NCI-H226 (cell line): ENCODE measurements at regions not wholly inside any gene's neighbourhood (a gene's known extent, or its start where the extent isn't known, plus 50 kb on each side); places are given as distances from the start of the nearest gene placed in this dataset.
"Not testable (repeated sequence)": the region's sequence is repeated elsewhere in the genome, so short reads cannot be mapped to it uniquely, and the experiment has no call there.

Experiments used
- DNase-seq: peaks from one replicate; pipeline ENCODE4 v3.0.0-alpha.2; 2015

DNA sequence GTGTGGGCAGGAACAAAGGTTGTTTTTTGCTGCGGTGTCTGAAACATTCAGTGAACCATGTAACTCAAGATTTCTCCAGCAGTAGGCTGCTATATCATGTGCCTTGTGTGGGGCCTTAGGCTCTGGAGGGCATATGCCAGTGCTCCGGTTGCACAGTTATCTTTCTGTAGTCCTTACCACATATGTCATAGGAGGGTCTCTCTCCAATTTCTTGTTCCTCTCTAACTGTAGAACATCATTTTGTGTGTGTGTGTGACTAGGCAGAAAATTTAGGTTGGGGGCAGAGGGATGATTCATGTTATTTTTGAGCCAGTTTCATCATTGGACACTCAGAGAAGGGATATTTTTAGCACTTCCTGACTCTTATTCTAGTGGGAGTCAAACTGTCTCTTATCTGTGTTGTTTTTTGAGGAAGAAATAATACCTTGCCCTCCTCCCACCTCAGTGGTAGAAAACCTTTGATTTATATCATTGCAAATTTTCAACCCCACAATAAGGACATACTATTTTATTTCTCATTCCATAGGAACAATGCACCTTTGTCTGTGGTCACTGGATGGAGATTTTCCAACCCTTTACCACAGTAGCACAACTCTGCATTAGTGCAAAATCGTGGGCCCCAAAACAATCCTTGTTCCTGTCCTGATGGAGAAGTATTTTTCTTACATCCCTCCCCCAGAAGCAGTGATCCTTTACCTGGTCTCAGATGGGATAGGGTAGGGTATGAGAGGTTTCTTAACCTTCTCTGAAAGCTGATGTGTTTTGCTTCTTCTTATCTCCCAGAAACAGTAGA lies 113.9 kb downstream of the CCDC74A start:
- DNase-seq, result no peak

DNA sequence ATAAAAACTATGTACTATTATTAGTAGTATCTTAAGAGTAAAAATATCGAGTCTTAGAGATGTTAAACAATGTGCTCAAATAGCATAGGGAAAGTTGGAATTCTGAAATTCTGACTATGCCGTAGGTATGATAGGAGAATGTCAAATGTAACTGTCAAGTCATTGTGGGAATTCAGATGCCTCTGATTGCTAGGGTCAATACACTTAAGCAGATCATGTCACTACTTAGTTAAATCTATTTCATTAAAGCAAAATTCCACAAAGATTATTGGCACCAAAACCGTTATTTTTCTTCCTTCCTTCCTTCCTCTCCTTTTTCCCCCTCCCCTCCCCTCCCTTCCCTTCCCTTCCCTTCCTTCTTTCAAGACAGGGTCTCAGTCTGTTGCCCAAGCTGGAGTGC lies 115.5 kb downstream of the CCDC74A start:
- not testable (repeated sequence) for DNase-seq

DNA sequence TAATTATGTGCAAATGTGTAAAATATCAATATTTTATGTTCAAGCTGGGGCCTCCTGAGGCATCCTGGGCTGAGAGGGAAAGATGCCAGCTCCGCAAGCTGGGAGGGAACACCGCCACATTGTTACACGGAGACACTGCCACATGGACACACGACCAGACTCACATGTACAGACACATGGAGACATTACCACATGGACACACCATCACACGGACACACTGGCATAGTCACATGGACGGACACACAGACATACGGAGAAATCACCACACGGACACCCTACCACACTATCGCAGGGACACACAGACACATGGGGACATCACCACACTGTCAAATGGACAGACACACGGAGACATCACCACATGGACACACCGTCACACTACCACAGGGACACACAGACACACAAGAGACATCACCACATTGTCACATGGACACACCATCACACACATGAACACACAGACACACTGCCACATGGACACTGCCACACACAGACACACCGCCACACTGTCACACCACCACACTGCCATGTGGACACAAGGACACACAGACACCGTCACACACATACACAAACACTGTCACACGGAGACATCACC lies 117.6 kb downstream of the CCDC74A start:
- DNase-seq, result no peak

DNA sequence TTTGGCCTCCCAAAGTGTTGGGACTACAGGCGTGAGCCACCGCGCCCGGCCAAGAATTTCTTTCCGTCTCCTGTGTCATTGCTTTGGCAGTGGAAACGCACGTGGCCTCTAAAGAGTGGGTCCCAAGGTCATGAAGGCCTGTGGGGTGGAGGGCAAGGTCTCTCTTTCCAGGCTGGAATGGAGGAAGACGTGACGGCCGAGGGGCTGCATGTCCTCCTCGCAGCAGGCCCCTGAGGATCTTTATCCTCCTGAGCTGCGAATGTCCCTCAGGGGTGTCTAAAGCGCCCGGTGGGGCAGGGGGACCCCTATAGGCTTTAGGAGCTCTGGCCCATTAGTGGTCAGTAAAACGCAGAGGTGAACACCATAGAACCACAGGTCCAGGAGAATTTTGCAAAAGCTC lies 118.5 kb downstream of the CCDC74A start:
- DNase-seq, result not testable (repeated sequence)

DNA sequence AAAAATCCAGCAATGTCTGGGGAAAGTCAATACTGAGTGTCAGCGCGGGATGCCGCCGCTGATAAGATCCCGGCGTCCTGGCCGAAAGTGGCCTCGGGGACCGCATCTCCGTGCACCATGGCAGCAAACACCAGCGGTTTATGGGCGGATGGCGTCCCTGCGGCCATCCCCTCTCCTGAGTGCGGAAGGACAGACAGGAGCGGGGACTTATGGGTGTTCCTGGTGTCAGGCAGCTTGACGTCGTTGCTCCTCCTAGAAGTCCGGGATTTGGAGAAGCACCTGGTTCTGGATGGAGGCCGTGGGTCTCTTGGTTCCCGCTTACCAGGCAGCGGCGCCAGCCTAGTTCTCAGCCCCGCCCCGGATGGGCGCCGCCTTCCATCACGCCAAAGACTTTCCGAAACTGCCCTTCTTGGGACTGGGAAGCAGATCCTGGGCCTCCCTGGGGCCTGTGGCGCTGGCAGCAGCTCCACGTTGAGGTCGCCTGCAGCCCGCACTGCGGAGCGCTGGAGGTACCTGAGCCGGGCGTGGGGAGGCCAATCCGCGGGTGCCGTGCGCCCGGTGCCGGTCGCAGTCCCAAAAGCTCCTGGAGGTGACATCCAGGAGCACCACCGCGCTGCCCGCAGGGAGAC lies 119.1 kb downstream of the CCDC74A start:
- no peak for DNase-seq

DNA sequence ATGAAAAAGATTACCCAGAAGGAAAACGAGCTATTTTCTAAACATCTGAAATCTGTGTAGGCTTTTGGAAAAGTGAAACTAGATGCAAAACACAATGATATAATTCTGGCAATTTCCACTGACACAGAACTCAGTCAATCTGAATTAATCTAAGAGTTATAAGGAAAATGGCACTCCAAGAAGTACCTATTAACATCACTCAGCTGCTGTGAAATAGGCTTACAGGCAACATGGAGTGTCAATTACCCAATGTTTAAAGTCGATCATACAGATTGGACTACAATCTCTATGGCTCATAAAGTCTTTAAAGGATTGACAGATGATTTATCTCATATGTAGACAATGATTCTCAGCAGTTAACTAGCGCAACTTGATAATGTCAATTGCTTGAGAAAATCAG lies 120.9 kb downstream of the CCDC74A start:
- not testable (repeated sequence) for DNase-seq

DNA sequence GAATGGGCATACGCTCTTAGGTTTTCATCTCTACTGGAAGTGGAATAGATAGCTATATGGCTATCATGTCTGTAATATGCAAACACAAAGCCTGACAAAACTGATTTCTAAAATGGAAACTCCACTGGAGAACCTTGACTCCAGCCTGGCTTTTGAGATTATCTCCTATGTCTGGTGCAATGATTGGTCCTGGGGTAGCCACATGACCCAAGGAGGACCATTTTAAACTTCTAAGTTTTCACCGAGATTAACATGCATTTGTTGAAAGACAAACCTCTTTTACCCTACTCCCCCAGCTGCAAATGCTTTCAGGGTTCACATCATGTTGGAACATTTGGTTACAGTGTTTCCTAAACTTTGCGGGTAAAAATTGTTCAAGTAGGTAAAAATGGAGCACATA lies 124.6 kb downstream of the CCDC74A start:
- DNase-seq, result not testable (repeated sequence)

DNA sequence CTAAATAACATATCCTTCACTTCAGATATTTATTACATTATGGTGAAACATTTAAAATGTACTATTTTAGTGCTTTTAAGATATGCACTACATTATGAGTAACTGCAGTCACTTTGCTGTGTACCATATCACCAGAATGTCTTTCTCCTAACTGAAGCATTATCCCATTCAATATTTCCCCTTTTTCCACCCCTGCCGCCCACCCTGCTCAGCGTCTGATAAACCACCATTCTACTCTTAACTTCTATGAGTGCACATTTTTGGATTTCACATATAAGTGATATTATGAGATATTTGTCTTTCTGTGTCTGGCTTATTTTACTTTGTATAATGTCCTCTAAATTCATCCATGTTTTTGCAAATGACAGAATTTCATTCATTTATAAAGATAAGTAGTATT lies 126.4 kb downstream of the CCDC74A start:
- not testable (repeated sequence) for DNase-seq

DNA sequence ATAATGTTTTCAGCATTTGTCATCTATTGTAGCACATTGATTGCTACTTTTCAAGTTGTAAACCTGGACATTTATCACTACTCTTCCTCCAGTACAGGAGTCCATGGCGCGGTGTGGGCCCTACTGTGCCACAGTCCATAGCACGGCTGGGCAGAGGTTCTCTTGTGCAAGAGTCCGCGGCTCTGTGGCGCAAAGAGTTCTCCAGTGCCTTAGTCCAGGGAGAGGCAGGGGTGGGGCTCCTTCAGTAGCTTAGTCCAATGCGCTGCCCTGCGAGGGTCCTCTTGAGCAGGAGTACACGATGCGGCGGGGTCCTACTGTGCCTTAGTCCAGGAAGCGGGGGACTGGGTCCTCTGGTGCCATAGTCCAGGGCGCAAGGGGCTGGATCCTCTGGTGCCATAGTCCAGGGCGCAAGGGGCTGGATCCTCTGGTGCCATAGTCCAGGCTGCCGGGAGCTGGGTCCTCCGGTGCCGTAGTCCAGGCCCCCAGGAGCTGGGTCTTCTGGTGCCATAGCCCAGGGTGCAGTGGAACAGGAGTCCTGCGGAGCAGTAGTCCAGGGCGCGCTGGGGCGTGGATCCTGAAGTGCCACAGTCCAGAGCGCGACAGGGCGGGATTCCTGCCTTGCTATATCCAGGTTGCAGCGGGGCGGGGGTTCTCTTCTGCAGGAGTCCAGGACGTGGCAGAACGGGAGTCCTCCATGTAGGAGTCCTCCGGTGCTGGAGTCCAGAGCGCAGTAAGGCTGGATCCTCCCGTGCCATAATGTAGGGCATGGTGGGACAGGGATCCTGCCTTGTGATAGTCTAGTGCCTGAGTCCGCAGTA lies 129.3 kb downstream of the CCDC74A start:
- no peak for DNase-seq

DNA sequence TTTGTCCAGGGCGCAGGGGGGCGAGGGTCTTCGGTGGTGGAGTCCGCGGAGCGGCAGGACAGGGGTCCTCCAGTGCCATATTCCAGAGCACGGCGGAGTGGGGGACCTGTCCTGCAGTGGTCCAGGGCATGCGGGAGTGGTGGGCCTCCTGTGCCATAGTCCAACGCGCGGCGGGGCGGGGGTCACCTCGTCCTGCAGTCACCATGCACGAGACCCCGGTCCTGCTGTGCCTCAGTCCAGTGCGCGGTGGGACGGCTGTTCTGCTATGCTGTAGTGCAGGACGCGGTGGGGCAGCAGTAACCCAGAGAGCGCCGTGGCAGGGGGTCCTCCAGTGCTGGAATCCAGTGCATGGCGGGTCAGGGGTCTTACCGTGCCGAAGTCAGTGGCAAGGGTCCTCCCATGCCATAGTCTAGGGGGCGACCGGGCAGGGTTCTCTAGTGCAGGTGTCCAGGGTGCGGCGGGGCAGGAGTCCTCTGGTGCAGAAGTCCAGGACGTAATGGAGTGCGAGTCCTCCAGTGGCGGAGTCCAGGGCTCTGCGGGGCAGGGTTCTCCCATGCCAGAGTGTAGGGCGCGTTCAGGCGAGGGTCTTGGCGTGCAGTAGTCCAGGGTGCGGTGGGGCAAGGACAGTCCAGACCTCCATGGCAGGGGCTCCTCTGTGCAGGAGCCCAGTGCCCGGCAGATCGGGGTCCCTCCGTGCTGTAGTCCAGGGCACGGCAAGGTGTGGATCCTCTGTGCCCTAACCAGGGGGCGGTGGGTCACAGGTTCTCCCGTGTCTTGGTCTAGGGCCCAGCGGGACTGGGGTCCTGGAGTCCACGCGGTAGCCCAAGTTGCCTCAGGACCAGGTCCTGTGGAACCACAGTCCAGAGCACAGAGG lies 130.4 kb downstream of the CCDC74A start:
- DNase-seq, result no peak

DNA sequence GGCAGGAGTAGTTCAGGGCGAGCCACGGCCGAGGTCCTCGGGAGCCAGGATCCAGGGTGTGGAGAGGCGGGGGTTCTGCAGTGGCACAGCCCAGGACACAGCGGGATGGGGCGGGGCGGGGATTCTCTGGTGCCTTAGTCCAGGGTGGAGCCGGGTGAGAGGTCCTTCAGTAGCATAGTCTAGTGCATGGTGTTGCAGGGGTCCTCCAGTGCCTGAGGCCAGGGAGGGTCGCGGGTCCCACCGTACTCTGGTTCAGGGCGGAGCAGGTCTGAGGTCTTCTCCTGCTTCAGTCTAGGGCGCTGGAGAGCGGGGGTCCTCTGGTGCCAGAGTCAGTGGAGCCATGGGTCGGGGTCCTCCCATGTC lies 131.1 kb downstream of the CCDC74A start:
- DNase-seq, result no peak

DNA sequence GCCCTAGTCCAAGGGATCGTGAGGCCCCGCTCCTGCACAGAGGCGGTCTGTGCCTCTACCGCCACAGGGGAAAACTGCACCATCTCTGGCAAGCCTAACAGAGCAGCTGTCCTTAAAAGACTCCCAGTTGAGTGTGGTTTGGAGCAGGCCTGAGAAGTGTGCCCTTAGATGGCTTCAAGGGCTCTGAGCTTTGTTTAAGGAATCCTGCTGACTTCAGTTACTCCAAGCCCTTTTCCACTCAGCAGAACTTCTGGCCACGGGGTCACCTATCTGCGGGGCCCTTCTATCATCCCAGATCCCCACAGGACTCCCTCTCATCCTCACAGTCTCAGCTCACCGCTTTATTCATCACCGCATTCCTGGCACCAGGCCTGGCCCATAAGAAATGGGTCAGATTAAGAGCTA lies 131.5 kb downstream of the CCDC74A start:
- DNase-seq, result no peak

DNA sequence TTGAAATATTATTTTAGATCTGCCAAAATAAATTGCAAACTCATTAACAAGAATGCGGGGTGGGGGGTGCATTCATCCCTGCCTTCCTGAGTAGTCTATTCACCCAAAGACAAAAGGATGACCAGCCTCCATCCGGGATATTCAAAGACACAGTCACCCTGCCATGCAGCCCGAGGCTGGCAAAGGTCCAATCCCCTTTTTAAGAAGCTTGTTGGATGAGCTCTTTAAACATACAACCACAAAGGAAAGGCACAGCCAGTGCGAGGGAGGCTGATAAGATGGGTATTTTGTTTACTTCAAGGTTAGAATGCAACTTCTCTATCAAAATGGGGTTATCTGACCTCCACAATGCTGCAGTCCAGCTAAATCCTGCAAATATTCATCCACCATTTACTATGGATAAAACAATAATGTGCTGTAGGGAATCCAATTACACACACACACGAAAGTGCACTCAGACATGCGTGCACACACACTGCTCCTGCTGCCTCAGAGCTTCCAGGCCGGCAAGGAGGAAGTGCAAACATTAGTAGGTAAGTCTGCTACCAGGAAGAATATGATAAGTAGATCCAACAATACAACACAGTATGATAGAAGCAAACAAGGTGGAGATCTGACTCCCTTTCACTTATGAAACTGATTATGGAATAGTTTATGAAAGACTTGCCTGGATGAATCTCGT lies 133.6 kb downstream of the CCDC74A start:
- not testable (repeated sequence) for DNase-seq

DNA sequence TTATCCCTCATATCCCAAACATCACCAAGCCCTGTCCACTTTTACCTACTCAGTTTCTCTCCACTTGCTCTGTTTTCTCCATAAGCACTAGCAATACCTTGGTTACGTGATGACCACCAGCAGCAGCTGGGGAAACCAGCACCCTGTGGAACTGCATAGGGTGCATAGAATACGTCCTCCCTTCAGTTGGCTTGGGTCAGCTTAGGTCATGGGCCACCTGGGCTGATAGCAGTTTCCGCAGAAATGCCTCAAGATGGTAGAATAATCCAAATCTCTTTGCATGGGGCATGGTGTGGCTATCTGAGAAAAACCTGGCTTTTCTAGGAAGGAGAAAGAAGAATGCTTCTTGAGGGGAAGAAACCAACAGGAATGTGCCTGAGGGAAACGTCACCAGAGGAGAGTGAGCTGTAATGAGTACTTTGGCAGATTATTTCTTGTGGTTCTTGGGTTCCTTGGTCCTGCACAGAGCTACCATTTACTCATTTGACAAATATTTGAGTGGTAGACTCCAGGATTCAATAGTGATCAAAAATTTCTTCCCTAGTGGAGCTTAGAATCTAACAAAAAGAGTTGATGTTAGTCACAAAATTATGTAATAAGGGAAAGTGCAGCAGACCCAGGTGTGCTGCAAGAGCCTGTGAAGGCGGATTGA lies 134.3 kb downstream of the CCDC74A start:
- not testable (repeated sequence) for DNase-seq

DNA sequence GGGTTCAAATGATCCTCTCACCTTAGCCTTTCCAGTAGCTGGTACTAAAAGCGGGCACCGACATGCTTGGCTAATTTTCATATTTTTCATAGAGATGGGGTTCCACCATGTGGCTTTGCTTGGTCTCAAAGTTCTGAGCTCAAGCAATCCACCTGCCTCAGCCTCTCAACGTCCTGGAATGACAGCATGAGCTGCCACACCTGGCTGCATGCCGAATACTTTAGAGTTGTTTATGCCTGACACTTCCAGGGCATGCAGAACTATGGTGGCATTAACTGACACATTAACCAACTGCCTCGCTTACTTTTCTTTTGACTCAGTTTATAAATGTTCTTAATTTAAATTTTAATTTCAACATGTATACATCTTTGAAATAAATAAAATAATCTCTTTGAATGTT lies 135.8 kb downstream of the CCDC74A start:
- DNase-seq, result not testable (repeated sequence)

DNA sequence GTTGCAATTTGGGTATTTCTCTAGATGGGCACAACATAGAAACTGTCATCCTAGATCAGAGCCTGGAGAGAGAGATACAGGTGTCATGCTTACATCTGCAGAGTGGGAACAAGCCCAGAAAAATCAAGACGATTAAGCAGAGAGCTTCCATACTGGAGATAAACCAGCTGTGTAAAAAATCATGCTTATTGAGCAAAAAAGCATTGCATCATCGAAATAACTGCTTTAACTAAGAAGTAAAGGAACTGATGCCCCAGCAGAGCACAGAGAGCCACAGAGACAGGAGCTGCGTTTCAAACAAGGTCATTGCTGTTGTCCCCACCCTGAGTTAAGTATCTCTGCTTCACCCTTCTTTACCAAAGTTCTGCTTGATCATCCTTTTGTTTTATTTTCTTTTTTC lies 138.0 kb downstream of the CCDC74A start:
- not testable (repeated sequence) for DNase-seq

DNA sequence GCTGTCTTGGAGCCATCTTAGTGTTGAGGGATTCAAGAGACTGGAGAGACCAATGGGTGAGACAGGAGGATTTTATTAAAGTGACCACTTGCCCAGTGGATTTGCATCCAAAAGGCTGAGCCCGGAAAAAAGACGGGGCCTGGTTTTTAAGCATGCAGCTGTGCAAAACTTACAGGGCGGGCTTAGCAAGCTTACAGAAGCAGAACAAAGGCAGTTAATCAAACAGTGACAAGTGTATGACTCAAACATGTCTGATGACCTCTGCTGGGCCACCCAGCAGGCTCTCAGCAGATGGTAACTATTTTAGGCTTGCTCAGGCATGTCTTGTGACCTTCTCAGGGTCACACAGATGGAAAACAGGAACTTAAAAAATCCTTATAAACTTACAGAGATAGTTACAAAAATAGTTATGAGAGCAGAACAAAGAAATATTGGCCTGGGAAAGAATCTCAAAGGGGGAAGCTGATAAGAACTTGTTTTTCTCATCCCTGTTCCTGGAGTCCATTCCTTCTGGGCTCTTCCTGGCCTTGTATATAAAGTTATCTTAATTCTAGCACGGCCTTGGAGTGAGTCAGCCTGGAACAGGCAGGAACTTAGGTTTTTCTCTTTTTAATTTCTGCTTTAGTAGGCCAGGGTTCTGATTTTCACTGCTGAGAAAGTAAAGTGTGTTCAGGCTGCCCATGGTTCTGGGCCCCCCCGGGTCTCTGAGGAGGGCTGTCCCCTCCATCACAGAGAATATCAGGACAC lies 141.3 kb downstream of the CCDC74A start:
- DNase-seq, result peak; percentile 49

DNA sequence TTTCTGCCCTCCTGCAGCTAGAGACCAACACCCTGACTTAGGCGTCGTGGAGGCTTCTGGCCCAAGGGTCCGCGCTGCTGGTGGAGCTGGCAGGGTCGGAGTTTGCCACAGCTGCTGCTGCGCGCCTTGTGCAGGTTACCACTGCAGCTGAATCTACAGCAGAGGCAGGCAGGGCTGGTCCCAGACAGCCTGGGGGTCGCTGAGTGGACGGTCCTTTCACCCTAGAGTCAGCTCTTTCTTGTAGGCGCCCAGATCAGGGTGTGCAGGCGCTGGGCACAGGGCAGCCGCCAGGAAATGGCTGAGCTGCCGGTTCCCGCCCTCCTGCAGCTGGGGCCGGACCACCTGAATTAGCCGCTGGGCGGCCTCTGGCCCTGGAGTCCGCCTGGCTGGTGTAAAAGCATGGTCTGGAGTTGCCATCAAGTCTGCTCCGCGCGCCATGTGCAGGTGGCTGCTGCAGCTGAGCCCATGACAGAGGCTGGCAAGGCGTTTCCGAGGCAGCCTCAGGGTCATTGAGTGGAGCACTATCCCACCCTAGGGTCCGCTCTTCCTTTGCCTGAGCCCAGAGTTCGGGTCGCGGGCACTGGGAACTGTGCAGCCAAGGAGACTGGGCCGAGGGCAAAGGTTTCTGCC lies 144.3 kb downstream of the CCDC74A start:
- not testable (repeated sequence) for DNase-seq

DNA sequence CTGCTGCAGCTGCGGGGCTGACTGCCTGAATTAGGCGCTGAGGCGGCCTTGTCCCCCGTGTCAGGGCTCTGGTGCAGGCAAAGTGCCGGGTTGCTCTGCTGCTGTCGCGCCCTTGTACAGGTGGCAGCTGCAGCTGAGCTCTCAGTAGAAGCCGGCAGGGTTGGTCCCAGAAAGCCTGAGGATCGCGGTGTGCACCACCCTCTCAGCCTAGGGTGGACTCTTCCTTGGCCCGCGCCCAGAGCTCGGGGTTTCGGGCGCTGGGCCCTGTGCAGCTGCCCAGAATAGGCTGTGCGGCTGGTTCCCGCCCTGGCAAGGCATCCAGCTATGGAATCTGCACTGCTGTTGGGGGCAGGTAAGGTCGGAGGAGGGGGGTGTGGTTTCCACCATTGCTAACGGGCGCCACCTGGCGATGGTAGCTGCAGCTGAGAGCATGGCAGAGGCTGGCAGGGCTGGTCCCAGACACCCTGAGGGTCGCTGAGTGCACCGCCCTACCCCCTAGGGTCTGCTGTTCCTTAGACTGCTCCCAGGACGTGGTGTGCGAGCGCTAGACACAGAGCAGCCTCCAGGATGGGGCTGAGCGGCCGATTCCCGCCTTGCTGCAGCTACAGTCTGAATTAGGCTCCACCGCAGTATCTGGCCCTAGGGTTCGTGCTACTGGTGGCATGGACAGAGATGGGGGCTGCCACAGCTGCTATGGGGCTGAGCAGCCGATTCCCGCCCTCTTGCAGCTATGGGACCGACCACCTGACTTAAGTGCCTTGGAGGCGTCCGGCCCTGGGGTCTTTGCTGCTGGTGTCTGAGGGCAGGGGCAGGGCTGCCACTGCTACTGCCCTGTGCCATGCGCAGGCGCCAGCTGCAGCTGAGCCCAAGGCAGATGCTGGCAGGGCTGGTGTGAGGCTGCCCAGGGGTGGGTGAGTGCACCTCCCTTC lies 145.0 kb downstream of the CCDC74A start:
- peak; percentile 31 for DNase-seq
